Activated CD8-positive, alpha-beta memory T cell treated with anti-CD3 and anti-CD28 coated beads, Interleukin-2, amount 50 U/mL, for 1 hour (primary cell): ENCODE measurements at regions not wholly inside any gene's neighbourhood (a gene's known extent, or its start where the extent isn't known, plus 50 kb on each side); places are given as distances from the start of the nearest gene placed in this dataset.
"Not testable (repeated sequence)": the region's sequence is repeated elsewhere in the genome, so short reads cannot be mapped to it uniquely, and the experiment has no call there.

Source experiments
- DNase-seq: peaks from one replicate; pipeline ENCODE4 v3.0.0-alpha.2; 2020; ENCODE audit errors: extremely low read depth

DNA sequence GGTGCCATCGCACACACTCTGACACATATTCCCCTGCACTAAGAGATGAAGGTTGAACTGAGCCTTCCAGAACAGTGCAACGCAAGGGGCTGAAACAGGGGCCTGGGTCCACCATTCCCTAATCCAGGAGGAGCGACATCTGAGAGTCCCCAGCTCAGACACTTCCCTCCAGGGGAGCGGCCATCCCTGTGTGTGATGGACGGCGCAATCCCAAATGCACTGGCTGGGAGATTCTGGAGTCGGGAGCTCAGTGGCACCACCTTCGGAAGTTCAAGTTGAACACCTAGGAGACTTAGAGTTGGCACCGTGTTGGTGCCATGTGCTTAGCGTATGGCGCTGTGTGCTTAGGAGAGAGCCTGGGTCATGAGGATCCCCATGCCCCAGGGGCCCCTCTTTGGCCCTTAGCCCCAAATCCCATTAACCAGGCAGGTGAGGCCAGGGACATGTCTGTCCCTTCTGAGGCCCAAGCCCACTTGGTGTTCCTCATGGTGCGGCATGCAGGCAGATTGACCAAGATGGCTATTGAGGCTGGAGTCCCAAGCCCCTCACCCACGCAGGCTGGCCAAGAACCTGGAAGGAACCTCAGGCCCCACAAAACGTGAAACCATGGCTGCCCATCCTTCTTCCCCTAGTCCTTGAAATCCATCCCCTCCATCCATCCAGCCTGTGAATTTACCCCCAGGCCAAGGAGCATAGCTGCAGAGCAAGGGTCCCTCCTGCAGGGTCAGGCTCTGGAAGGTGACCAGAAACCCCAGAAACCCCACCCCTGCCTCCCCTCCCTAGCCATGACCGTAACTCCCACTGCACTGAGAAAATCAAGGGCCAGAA is 114.1 kb upstream of the OTOS start:
- no peak for DNase-seq

DNA sequence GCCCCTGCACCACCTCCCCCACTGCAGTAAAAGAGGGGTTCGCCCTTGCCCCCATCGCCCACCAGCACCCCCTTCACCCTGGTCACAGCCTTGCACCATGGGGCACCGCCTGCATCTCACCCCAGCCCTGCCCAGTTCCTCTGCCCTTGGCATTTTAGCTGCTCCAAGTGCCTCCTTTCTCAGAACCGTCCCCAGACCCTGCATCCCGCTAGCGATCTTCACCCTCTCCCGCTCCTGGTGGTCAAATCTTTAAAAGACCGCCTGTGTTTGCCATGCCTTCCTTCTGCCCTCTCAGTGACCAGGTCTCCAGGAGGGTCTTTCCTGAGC is 114.7 kb upstream of the OTOS start:
- DNase-seq: no peak

DNA sequence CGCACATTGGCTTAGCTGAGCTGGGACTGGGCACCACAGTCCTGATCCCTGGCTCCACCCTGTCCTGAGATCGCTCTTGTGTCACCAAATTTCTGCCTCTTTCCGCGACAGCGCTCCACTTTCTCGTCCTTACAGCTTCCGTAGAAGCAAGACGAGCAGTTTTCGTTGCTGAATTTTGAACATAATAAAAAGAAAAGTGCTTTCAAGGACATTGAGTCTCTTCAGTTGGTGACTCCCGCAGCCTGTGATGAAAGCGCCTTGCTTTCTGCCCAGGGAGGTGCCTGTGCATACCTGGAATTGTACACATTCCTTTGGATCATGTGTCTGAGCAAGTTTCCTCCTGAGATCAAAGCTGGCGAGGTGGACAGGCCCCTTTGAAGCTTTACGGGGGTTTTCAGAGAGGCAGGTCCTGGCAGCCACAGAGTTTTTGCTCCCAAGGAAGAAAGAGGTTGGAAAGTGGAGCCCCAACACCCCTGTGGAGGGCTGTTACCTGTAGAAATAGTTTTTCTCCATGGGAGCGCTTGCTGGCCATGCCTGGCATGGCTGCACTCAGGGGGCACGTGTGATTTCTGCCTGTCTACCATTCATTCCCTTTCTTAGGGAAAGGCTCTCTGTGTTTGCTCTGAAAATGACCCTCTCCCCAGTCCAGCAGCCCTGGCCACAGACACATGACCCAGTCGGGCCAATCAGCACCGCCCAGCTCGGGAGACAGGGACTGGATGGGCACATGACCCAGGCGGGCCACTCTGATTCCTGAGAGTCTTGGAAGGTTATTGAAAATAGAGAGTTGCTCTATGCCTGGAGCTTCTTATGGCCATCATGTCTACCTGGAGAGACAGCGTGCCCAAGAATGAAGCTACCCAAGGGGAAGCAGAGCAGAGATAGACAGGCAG is 115.6 kb upstream of the OTOS start:
- no peak for DNase-seq

DNA sequence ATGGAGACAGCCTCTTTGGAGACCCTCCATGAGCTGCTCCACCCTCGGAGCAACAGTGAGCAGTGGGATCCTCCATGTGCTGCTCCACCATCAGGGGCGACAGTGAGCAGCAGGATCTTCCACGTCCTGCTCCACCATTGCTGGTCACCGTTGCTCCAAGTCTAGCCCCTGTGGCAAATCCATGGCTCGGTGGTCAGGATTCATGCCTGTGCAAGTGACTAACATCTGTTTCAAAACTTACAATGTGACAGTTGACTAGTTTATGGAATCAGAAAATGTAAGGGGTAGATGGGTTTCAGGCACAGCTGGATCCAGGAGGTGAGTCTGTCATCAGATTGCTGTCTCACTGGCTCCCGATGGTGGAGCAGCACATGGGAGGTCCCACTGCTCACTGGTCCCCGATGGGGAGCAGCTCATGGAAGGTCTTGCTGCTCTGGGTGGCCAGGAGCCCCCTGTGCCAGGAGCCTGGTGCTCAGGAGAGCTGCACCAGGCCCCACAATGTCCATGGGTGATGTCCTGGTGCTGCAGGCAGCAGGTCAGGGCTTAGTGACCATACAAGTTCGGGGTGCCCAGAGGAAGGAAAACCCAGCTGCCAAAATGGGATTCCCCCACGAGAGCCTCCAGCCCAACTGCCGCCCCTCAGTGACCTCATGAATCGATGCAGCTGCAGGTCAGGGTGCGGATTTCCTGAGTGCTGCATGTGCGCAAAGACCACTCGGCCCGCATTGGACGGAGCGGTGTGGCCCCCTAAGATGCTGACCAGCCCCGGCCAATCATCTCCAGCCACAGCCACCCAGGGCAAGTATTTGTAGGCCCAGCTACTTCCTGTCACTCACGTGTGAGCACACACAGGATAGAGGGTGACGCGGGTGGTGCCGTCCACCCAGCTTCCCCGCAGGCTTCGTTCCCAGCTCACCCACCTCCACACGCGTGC is 116.5 kb upstream of the OTOS start:
- no peak for DNase-seq

DNA sequence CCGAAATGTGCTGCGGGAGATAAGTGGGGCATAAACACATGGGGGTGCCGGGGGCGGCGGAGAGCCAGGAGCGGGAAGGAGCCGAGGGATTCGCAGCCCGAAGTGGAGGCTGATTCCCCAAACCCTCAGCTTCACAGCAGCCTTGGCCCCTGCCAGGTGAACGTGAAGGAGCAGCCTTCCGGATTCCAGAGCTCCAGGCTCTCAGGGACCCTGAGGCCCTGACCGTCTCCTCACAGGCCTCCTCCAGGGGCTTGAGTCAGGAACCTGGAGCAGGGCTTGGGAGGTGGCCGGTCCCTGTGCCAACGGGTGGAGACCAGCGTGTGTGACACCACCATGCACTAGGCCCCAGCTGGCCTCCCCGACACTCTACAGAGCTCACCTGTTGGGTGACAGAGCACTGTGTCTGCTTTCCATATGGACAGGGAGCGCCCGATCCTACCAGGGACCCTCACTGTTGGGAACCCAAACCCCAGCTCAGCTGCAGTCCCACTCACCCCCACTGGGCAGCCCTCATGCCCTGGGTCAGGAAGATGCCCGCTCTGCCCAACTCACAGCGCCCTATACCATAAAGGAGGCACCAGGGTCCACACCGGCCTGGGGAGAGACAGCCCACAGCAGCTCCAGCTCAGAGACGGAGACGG is 117.6 kb upstream of the OTOS start:
- DNase-seq: no peak

DNA sequence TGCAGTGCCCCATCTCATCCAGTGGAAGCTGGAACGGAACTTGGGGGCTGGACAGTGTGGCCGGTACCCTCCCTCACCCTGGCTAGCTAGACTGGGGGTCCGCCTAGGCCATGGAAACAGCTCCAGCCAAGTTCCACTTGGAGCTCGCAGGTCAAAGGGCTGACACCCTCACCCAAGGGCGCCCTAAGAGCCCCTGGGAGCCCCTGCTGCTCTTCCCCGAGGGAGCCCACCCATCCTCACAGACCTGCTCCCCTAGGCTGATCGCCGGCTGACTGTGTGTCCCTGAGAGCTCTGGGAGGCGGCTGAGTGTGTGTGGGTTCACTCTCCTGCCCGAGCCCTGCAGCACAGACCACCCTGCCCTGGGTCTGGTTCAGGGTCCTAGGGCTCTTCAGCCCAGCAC is 118.2 kb upstream of the OTOS start:
- no peak for DNase-seq

DNA sequence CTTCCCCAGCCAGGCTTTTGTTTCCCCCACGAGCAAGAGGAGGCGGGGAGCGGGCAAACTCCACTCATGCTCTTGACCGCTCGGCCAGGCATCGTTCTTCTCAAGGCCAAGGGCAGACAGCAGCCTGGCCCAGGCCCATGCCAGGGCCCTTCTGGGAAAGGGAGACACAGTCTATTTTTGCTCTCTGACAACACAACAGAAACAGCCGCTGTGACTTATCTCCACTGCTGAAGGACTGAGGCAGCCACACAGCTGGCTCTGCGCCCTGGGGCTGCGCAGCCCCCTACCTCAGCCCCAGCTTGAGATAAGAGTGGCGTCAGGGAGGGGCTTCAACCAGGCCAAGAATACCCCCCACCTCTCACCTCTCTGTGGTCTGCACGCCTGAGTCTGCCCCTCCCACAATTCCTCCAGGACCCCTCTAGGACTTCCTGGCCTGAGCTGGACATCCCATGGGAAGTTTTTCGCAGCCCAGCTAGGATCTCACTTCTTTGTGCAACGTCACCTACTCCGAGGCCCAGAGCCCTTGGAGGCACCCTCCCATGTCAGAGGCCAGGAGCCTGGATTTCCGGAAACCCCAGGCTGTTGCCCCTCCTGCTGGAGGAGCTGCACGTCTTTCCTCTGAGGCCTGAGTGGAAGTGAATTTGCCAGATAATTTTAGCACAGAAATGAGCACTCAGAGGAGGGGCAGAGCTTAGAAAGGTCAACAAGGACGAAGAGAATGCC is 118.9 kb upstream of the OTOS start:
- no peak for DNase-seq

DNA sequence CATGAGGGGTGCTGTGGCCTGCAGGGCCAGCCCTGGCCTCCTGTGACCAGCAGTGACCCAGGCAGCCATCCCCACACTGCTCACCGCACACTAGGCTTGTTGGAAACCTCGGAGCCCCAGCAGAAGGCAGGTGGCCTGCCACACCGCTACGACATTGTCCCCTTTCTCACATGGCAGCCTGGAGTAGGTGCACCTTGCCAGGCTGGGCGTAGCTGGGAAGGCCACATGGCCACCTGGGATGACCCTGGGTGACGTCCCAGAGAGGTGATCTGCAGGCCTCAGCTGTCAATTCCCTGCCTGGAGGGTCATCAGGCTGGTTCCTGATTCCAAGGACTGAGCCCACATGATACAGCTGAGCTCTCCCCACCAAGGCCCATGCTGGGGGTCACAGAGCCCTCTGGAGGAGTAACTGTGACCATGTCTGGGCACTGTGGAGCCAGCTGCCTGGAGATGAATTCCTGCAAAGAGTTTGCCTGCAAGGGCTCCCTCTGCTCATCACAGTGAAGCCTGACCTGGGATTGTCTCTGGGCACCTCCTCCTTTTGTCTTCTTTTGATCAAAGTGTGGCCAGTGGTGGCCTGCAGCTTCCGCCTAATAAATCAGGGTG is 119.6 kb upstream of the OTOS start:
- no peak for DNase-seq

DNA sequence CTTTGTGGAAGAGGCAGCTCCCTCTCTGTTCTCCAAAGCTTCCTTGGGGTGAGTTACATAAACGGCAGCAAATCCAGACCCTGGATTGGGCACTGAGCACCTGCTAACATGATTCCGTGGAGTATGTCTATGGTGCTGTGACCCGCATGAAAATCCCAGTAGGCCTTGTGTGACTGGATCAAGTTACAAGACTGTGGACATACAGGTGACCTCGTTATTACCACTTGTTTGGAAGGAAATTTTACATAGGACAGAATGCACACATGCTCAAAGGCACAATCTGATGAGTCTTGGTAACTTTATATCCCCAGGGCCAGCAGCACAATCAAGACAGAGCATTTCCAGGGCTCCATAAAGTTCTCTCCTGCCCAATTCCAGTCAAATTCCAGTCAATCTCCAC is 120.2 kb upstream of the OTOS start:
- no peak for DNase-seq

DNA sequence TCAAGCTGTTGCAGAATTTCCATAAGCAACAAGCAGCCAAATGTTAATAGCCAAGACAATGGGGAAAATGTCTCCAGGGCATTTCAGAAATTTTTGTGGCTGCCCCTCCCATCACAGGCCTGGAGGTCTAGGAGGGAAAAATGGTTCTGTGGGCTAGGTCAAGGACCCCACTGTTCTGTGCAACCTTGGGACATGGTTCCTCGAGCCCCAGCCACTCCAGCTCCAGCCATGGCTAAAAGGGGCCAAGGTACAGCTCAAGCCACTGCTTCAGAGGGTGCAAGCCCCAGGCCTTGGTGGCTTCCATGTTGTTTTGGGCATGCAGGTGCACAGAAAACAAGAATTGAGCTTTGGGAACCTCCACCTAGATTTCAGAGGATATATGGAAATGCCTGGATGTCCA is 122.1 kb upstream of the OTOS start:
- not testable (repeated sequence) for DNase-seq

DNA sequence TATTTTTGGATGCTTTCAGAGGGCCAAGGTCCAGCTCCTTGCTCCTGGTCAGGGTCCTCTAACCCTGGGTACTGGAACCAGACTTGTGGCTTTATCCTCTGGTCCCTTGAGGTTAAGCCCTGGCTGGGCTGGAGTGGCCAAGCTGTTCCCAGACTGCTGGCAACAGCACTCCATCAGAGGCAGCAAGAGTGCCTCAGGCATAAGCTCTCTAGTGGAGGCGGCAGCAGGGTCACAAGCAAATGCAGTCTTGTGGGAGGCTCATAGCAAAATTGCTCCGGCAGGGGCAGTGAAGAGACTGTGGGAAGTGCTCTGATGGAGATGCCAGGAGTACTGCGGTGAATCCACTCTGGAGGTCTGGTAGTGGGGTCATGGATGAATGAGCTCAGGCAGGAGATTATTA is 128.9 kb upstream of the OTOS start:
- DNase-seq: no peak

DNA sequence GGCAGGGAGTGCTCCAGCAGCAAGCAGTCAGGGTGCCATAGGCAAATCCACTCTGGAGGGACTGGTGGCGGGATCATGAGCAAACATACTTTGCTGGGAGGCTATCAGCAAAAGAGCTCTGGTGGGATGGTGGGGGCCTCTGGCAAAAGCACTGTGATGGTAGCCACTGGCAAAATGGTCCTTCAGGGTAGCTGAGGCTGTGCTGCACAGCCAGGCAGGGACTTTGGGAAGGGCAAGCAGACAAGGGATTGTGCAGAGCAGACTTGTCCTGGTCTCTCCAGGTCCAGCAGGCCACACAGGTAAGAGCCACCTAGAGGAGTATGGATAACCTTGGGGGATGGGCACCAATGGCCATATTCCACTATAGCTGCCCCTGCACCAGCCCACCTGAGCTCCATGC is 129.4 kb upstream of the OTOS start:
- DNase-seq: no peak

DNA sequence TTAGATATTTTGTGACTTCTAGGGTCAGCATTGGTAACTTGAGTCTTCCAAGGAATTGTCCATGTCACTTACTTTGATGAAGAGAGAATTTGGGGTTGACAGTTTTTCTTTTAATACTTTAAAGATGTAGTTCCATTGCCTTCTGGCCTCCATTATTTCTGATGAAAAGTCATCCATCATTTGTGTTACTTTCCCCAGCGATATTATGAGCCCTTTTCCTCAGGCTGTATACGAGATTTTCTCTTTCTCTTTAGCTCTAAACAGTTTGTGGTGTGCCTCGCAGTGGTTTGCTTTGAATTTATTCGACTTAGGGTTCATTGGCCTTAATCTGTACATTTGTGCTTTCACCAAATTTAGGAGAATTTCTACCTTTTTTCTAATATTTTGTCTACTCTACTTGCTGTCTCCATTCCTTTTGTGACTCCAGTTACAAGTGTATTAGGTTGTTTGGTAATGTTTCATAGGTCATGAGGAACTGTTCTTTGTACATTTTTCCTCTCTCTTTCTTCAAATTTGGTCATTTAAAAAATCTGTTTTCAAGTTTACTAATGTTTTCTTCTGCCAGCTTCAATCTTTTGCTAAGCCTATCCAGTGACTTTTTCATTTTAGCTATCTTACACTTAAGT is 131.4 kb upstream of the OTOS start:
- DNase-seq: no peak

DNA sequence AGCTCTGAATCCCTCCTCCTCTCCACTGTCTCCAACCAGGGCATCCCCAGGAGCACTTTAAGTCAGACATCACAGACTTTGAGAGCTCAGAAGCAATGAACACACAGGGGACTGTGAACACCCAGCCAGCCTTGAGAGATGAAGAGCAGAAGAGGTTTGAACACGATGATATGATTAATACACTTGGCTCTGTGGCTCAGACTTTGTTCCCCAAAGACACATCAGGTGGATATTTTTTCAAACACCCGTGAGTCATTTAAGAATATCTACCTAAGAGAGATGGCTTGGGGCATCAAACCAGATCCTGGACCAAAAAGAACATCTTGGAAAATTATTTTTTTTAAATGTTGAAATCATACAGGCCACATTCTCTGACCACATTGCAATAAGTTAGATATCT is 134.9 kb upstream of the OTOS start:
- no peak for DNase-seq

DNA sequence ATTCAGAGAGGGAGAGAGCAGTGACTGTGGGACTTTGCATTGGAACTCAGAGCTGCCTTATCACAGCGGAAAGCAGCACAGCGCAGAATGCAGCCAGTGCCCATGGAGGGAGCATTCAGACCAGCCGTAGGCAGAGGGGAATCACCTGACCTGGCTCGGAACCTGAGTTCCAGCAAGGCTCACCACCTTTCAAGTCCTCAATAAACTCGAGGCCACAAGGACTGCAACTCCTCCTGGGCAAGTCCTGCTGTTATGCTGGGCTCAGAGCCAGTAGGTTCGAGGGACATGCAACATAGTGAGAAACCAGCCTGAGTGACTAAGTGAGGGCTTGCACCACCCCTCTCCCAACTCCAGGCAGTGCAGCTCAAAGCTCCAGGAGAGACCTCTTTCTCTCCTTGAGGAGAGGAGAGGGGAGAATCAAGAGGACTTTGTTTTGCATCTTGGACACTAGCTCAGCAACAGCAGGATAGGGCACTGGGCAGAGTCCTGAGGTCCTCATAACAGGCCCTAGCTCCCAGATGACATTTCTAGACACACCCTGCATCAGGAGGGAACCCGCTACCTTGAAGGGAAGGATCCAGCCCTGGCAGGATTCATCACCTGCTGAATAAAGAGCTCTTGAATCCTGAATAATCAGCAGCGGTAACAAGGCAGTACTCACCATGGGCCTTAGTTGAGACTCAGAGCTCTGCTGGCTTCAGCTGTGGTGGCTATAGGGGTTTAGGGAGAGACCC is 136.8 kb upstream of the OTOS start:
- DNase-seq: no peak

DNA sequence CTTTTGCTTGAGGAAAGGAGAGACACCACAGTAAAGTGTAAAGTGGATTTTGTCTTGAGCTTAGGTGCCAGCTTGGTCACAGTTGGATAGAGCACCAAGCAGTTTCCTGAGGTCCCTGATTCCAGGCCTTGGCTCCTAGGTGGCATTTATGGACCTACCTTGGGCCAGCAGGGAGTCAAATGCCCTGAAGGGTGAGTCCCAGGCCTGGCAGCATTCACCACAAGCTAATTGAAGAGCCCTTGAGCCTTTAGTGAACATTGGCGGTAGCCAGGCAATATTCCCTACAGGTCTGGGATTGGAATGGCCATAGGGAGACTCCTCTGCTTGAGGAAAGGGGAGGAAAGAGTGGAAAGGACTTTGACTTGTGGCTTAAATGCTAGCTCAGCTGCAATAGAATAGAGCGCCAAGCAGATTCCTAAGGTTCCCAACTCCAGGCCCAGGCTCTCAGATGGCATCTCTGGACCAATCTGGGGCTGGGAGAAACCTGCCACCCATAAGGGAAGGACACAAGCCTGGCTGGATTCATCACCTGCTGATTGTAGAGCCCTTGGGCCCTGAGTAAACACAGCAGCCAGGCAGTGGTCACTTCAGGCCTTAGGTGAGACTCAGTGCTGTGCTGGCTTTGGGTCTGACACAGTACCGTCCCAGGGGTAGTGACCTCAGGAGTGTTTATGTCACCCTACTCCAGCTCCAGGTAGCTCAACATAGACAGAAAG is 137.5 kb upstream of the OTOS start:
- DNase-seq: no peak

DNA sequence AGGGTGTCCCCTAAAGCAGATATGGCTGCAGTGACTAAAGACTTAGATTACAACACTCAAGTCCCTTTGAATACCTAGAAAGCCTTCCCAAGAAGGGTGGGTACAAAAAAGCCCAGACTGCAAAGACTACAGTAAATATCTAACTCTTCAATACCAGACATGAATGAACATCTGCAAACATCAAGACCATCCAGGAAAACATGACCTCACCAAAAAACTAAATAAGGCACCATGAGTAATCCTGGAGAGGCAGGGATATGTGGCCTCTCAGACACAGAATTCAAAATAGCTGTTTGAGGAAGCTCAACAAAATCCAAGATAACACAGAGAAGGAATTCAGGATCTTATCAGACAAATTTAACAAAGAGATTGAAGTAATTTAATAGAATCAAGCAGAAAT is 138.2 kb upstream of the OTOS start:
- no peak for DNase-seq

DNA sequence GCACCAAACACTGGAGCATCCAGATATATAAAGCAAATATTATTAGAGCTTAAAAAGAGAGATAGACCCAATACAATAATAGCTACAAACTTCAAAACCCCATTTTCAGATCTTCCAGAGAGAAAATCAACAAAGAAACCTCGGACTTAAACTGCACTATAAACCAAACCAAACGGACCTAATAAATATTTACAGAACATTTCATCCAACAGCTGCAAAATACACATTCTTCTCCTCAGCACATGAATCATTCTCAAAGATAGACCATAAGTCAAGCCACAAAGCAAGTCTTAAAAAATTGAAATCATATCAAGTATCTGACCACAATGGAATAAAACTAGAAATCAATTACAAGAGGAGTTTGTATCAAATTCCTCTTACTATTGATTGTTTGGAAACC is 140.2 kb upstream of the OTOS start:
- no peak for DNase-seq
